ENCODE measurements at regions not wholly inside any gene's neighbourhood (a gene's known extent, or its start where the extent isn't known, plus 50 kb on each side); places are given as distances from the start of the nearest gene placed in this dataset.

DNA sequence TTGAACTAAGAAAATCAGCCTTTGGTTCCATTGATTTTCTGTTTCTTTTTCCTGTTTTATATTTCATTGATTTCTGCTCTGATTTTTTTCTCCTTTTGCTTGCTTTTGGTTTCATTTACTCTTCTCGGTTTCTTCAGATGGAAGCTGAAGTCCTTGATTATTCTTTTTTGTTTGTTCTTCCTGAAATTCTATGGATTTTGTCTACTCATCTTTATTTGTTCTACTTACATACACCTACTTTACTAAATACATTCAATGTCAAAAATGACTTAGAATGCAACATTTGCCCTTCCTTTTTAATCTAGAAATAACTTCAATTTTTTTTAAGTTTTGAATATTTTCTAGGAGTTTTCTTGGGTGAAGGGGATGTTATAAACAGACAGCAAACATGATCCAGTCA, 612.5 kb downstream of the METTL4 start:
- no peak for DNase-seq (ENCODE audit: low spot score)

DNA sequence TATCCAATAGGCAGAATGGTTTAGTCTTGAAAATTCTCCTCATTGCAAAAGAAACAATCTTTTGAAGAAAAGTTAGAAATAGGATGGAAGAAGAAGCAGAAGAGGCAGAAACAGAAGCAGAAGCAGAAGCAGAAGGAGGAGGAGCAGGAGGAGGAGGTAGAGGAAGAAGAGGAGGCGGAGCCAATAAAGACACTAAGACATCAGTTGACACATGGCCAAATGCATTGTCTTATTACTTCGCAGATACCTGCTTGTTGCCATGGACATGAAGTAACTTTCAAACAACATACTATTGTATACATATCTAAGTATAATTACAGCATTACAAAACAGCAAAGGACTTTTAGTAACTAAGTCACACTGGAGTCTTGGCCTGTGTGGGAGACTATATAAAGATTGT, 606.3 kb downstream of the METTL4 start:
- no peak for DNase-seq (ENCODE audit: low spot score)

DNA sequence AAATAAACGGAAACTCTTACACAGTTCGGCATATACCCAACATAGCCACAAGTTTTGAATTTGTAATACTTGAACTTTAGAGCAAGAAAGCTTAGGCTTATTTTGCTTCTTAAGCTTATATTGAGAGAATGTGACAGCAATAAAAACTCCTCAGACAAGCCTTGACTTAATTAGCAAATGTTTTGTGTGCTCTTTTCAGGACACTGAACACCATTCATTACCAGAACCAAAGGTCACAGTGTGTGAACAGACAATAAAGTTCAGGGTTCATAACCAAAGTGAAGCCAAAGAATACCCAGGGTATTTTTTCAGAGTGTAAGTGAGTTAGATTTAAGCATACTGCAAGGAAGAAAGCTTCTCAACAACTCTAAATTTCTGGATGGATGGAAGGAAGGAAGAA, 605.8 kb downstream of the METTL4 start:
- no peak for DNase-seq (ENCODE audit: low spot score)

DNA sequence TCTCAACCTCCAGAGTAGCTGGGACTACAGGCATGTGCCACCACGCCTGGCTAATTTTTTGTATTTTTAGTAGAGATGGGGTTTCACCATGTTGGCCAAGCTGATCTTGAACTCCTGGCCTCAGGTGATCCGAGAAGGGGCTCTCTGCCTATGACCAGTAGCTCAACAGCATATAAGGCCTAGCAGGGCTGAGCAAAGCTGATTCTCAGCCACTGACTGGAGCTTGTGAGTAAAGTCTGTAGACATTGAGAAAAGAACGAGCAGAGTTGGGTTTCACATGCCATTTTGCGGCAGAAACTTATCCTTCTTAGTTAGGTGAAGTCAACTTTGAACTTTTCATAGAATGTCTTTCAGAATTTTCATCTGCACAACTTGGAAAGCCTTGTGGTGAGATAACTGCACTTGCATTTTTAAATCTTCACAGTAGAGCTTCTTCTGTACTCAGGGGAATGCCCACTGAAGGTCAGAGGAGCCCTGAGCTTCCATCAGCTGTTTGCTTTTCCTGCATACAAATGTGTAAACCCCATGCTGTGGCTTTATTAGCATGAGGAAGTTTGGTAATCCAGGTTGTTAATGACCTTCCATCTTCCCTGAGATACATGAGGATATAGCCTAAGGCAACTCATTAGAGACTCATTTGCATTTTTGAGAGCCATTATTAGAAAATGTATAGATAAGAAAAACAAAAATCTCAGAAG, 602.4 kb downstream of the METTL4 start:
- no peak for DNase-seq (ENCODE audit: low spot score)

DNA sequence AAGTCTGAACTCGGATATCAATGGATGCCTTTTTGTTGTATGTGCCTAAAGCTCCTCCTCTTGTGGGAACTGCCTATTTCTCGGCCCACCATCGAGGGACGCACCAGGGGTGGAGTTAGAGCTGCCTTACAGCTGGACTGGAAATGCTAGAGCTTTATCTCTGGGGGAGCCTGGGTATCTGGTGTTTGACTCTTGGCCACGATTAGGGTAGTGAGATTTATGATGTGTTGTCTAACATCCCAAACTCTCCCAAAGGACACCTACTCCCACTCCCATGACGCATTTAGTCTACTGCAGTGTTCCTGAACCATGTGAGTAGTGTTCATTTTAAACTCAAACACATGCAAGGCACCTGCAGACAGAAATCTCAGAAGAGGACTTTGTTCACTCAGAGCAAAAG, 594.8 kb downstream of the METTL4 start:
- DNase-seq (ENCODE audit: low spot score): no peak

DNA sequence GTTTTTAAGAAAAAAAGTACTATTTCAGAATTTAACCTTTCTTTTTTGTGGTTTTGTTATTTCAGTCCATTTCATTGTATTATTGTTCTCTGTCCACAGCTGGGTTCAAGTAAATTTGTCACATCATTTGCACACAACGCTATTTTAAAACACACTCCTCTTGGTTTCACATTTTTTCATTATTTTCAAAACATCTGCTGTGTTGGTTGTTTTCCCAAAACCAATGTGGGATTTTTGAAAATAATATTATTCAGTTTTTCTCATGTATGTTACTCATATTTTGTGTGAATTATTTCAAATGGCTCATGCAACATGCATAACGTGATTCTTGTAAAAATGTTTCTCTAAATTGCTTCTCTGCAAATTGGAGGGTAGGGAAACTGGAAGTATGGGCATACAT, 589.2 kb downstream of the METTL4 start:
- DNase-seq (ENCODE audit: low spot score): no peak

DNA sequence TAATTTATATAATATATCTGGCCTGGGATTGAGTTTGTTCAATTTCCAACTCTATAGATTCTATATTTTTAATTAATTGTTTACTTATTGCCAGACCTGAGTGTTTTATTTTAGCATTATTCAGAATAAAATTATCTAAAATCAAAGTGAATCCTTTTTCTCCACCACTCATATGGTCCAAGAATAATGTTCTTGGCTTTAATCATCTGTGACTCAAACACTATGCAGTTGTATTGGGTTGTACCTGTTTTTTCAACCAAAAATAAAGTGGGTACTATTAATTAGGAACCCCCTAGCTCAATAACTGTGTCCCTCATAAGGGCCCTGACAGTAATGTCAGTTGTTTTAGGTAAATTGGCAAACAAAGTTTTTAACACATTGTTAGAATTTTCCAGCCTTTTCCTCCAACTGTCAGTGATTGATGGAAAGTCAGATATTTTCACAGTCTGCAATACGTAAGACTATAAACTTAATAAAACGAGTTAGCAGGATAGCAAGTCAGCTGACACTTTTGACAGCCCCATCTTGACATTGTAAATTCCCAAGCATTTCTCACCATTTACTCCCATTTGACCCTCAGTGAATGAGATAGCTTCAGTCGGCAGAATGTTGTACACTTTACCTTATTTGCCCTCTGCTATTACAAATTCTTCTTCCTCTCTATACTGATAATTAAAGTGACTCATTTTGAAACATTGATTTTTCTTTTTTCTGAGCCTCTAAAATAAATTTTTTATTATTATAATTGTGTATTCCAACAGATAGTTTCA, 587.4 kb downstream of the METTL4 start:
- no peak for DNase-seq (ENCODE audit: low spot score)

DNA sequence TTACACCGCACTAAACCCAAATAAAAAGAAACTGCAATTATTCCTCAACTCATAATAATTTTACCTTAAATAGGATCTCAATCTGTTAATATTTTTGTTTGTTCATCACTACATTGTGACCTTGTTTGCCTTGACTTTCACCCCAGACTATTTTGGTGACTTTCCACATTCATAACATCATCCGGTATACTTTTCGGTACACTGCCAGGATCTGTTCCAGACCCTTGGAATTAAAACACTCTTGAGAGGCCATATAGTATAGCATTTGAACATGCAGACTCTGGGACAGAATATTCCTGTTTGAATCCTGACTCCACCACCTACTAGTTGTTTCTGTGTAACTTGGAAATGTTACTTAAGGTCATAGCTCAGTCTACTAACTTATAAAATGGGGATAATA, 577.4 kb downstream of the METTL4 start:
- DNase-seq (ENCODE audit: low spot score): no peak

DNA sequence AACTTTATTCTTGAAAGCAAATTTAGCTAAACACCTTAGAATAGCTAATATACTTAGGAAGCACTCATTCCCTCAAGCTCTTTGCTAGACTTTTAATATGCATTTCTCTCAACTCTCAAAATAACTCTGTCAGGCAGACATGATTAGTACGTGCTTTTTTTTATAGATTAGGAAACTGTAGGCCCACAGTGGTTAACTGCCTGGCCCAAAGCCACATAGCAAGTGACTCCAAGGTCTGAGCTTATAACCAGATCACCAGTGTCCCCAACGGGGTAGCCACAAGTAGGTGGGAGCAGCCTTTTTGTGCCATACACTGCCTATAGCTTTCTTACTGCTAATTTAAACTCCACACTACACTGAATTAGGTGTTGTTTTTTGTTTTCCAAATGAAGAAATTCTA, 576.8 kb downstream of the METTL4 start:
- no peak for DNase-seq (ENCODE audit: low spot score)

DNA sequence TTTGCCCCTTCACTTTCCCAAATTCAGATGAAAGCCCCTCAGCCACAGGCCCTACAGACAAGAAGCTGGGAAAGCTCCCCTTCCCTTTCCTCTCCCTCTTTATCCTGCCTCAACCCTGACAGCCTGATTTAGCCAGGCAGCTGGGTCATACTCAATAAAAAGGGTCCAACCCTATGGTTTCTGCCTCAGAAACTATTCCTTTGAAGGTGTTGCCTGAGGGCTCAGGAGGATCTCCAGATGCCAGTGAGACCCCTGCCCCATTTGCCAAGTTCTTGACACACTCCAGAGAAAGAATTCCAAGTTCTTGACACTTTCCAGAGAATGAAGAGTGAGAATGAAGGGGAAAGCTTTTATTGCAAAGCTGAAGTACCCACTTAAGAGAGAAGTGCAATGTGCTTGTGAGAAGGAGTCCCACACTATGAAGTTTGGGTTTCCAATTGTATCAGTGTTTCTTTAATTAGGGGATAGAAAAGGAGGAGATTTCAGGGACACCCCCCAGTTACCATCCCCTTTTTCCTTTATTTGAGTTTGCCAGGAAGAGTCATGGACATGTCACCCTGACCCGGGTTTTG, 576.2 kb downstream of the METTL4 start:
- DNase-seq (ENCODE audit: low spot score): no peak

DNA sequence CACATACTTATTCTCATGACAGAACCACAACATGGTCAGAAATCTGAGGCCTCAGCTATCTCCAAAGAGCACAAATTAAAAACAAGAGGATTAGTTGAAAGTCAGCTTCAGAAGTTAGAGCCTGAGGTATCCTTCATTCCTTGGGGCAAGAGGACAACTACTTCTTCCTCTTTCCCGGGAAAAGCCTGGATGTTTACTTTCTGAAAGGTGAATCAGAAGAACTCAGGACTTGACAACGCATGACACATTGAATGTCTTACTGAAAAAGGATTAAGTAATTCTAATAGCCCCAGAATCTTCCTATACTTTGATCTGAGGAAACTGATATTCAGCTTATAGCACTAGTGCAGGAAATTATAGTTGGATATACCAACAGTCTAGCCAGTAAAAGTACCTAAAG, 573.2 kb downstream of the METTL4 start:
- no peak for DNase-seq (ENCODE audit: low spot score)

DNA sequence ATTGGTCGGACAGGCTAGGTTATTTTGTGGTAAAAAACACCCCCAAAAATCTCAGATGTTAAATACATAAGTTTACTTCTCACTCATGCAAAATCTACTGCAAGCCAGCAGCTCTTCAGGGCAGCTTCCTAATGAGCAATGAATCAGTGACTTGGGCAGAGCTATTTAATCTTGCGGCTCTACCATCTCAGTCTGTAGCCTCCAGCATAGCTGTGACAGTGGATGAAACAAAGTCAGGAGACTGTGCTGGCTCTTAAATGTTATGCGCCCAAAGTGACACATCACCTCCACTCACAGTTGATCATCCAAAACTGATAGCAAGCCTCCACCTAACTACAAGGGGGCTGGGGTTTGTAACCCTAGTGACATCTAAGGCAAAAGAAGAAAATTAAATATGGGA, 571.9 kb downstream of the METTL4 start:
- DNase-seq (ENCODE audit: low spot score): no peak

DNA sequence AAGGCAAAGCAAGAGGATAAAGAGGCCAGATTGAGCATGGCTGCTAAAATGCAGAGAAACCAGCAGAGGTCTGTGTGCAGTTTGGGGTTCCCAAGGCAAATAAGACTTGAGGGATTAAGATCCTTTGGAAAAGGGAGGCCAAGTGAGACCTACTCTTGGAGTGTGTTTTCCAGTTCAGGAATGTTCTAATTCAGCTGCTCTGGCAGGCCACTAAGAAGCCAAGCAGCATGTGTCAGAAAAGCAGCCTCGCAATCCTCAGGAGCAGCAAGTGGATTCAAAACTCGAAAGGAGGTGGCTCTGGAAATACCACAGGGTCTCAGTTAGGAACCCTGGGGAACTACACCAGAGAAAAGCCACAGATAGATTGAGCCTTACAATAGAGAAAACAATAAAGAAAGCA, 569.2 kb downstream of the METTL4 start:
- DNase-seq (ENCODE audit: low spot score): no peak

DNA sequence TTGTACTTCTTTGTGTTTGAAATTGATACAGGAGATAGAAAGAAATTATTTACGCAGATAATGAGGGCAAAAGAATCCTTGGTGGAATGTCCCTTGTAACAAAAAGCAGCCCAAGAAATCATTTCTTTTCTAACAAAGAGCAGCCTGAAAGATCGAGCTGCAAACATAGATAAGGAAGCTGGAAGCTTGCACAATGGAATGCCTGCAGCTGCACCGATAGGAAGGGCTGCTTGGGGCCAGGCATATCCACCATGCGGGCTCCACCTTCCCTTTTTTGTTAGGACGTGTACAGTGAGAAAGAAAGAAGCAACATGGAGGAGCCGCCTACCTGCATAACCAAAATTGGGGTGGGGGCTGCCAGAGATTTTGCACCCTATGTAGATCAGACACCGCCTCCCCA, 568.7 kb downstream of the METTL4 start:
- DNase-seq (ENCODE audit: low spot score): no peak

DNA sequence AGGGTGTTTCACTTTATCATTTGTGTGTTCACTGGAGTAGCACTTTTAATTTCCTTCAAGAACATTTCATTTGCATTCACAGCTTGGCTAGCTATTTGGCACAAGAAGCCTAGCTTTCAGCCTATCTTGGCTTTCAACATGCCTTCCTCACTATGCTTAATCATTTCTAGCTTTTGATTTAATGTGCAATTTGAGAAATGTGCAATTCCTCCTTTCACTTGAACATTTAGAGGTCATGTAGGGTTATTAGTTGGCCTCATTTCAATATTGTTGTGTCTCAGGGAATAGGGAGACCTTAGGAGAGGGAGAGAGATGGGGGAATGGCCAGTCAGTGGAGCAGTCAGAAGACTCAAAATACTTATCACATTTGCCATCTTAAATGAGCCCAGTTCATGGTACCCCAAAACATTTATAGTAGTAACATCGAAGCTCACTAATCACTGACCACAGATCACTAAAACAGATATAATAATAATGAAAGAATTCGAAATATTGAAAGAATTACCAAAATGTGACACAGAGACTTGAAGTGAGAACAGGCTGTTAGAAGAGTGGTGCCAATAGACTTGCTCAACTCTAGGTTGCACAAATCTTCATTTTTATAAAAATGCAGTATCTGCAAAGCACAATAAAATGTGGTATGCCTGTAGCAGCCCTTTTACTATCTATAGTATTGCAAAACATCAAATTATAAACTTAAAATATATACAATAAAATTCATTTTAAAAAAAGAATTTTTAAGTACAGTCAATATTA, 561.2 kb downstream of the METTL4 start:
- no peak for DNase-seq (ENCODE audit: low spot score)

DNA sequence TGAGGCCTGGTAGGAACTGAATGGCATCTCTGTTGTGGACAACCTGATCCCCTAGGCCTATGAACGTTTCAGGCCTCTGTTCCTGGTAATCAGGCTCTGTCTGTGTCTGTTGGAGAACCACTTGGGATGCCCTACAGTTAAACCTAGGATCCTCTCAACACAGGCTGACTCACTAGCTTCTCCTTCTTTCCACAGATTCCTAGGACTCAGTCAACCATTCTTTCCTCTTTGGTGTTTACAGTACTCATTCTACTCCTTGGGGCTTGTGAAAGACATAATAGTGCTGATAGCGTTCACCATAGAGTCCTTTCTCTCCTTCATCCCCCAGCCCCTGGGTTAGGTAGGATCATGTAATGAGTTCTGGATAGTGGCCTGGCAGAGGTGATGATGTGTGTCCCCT, 544.3 kb downstream of the METTL4 start:
- DNase-seq (ENCODE audit: low spot score): no peak

DNA sequence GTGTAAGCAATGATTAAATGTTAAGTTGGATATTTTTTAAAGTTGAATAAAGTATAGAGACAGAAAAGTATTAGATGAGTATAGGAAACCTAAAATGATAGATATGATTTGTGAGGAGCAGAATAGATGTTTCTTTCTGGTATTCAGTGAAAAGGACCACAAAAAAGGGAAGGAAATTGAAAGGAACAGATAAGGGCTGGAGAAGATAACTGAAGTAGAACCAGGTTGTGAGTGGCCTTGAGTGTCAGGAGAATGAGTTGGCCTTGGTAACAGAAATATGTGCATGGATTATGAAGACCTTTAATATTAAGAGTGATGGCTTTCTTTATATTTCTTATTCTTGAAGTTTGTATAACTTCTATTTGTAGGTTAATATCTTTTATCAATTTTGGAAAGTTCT, 543.5 kb downstream of the METTL4 start:
- no peak for DNase-seq (ENCODE audit: low spot score)

DNA sequence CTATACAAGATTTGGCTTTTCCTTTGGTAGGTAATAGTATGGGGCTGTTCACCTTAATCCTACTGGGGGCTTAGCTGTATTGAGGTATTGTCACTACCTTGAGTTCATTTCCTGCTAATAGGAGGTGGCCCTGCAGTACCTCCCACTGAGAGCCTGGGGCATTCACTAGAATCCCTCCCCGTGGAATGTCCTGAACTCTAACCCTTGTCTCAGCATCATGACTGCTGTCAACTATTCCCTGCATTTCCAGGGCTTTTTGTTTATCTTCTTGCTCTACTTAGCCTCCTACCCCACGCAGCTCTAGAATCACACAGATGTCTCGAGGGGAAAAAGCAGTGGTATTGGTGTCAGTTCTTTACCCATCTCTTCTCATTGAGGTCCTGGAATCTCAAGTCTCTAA, 542.3 kb downstream of the METTL4 start:
- DNase-seq (ENCODE audit: low spot score): no peak

DNA sequence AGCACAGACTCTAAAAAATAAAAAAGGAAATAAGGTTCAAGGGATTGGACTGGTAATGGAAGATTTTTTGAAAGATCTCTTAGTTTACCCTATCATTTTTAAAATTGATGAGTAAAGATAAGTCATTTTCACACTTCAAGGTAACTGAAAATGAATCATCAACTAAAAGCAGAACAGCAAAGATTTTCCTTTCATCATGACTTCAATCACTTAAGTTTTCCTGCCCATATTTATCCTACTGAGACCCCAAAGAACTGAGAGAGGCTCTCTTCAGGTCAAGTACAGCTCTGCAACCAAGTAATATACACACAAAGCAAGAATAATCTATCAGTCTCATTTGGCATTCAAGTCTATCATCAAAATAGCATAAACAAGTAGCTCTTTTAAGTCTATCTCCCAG, 540.7 kb downstream of the METTL4 start:
- DNase-seq (ENCODE audit: low spot score): no peak

DNA sequence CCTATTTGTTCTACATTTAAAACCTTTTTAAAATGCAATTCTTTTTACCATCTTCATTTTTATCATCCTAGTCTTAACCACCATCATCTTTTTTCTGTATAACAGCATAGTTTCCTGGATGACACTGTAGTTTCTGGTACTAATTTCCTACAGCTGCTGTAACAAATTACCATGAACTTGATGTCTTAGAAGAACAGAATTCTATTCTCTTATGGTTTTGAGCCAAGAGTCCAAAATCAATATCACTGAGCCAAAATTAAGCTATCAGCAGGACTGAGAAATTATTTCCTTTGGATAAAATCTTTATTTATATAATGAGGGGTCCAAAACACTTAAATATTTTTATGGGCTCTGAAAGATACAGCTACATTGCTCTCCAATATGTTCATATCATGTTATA, 539.3 kb downstream of the METTL4 start:
- no peak for DNase-seq (ENCODE audit: low spot score)

DNA sequence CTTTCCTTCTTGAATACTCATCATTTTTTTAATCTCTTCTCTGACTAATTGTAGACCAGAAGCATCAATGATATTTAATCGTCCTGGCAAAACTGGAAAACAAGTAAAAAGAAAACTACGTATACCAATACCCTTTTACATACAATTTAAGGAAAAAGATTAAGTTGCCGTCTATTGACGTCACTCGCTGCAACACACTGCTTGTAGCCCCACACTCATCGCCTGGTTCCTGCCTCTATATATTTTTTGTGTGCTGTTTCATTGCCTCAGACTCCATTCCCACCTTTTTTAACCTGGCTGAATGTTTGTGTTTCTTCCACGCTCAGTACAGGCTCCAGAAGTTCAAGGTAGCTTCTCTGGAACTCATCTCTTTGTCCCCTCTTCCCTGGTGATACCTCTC, 536.2 kb downstream of the METTL4 start:
- no peak for DNase-seq (ENCODE audit: low spot score)

DNA sequence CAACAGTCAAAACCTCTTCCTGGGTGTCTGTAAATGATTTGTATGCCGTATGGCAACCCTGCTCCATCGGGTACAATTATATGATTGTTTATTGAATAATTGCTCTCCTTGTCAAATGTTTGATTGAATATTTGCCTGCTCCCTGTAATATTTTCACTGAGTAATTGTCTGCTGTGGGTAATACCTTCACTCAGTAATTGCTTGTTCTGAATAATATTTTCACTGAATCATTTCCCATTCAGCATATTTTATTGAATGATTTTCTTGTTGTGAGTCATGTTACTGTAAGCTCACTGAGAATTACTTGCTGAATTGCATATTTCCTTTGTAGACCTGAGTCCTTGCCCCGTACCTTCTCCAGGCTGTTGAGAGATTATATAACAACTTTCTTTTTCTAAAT, 535.2 kb downstream of the METTL4 start:
- no peak for DNase-seq (ENCODE audit: low spot score)

DNA sequence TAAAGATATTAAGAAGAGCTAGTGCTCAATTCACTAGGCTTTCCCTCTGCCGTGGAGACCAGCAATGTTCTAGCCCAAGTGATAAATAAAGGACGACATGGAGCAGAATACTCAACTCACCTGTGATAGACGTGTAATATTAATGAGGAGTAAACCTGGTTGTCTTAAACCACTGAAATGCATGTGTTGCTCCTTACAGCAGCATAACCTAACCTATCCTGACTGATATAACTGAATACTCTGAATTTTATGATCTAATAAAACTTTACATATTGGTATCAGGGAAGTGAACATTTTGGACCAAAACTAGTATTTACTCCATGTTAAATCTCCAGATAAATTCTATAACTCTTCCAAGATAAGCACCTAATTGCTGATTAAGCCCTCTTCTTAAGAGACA, 531.0 kb downstream of the METTL4 start:
- DNase-seq (ENCODE audit: low spot score): no peak
